ENCODE measurements at regions not wholly inside any gene's neighbourhood (a gene's known extent, or its start where the extent isn't known, plus 50 kb on each side); places are given as distances from the start of the nearest gene placed in this dataset.
A peak's percentile ranks its signal among the peaks of the same experiment; 100 is the strongest.
"Not testable (repeated sequence)": the region's sequence is repeated elsewhere in the genome, so short reads cannot be mapped to it uniquely, and the experiment has no call there.

DNA sequence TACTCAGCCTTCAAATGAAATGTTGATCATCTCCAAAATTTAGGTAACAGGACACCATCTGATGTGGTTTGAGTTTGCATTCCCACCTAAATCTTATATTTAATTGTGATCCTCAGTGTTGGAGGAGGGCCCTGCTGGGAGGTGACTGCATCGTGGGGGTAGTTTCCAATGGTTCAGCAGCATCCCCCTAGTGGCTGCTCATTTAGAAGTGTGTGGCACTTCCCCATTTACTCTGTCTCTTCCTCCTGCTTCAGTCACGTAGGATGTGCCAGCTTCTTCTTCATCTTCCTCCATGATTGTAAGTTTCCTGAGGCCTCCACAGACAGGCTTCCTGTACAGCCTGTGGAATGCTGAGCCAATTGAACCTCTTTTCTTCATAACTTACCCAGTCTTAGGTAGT lies 731.2 kb downstream of the USP25 start:
- Histone ChIP-seq H3K27me3 (no peaks in the 10 kb centered on the region), H3K9me3 (ENCODE audit: low read depth) (no peaks in the 10 kb centered on the region), H3K4me3 (no peak overlapping the region), H3K4me1 (ENCODE audit: low read depth) (peaks cover 18% of the 10 kb centered on the region), H3K27ac (no peak overlapping the region), H3K36me3 (no peaks in the 10 kb centered on the region)
- TF ChIP-seq, protein P1, sequence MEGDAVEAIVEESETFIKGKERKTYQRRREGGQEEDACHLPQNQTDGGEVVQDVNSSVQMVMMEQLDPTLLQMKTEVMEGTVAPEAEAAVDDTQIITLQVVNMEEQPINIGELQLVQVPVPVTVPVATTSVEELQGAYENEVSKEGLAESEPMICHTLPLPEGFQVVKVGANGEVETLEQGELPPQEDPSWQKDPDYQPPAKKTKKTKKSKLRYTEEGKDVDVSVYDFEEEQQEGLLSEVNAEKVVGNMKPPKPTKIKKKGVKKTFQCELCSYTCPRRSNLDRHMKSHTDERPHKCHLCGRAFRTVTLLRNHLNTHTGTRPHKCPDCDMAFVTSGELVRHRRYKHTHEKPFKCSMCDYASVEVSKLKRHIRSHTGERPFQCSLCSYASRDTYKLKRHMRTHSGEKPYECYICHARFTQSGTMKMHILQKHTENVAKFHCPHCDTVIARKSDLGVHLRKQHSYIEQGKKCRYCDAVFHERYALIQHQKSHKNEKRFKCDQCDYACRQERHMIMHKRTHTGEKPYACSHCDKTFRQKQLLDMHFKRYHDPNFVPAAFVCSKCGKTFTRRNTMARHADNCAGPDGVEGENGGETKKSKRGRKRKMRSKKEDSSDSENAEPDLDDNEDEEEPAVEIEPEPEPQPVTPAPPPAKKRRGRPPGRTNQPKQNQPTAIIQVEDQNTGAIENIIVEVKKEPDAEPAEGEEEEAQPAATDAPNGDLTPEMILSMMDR (IDR thresholded peaks at IDR 0.05; ENCODE audit: low read depth, low read length) = no peak
- DNase-seq (ENCODE audit: low read depth in 1 of 2, low spot score in 1 of 2) = no peak

DNA sequence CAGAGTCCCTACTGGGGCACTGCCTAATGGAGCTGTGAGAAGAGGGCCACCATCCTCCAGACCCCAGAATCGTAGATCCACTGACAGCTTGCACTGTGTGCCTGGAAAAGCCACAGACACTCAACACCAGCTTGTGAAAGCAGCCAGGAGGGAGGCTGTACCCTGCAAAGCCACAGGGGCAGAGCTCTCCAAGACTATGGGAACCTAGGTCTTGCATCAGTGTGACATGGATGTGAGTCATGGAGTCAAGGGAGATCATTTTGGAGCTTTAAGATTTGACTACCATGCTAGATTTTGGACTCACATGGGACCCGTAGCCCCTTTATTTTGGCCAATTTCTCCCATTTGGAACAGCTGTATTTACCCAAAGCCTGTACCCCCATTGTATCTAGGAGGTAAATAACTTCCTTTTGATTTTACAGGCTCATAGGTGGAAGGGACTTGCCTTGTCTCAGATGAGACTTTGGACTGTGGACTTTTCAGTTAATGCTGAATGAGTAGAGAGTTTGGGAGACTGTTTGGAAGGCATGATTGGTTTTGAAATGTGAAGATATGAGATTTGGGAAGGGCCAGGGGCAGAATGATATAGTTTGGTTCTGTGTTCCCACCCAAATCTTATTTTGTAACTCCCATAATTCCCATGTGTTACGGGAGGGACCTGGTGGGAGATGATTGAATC lies 734.6 kb downstream of the USP25 start:
- not testable (repeated sequence) for H3K4me3 ChIP-seq; H3K4me1 ChIP-seq (ENCODE audit: low read depth); H3K36me3 ChIP-seq; H3K9me3 ChIP-seq (ENCODE audit: low read depth); H3K27me3 ChIP-seq; H3K27ac ChIP-seq
- peak in 1 of 2 donors; percentile 22 for DNase-seq (ENCODE audit: low read depth in 1 of 2, low spot score in 1 of 2)

DNA sequence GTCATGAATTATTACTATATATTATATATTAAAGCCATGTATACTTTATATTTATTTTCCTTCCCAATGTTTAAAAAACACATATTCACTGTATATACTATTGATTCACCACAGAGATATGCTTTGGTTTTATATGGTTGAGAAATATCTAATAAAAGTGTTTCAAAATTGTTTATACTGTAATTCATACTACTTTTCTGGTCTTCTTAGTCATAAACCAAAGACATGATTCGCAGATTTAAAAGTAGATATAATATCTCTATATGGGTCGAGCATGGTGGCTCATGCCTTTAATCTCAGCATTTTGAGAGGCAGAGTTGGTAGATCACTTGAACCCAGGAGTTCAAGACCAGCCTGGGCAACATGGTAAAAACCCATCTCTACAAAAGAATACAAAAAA lies 738.4 kb downstream of the USP25 start:
- H3K4me1 ChIP-seq (ENCODE audit: low read depth) = no peaks in the 10 kb centered on the region
- TF ChIP-seq, protein P1 (IDR thresholded peaks at IDR 0.05; ENCODE audit: low read depth, low read length) = no peak

DNA sequence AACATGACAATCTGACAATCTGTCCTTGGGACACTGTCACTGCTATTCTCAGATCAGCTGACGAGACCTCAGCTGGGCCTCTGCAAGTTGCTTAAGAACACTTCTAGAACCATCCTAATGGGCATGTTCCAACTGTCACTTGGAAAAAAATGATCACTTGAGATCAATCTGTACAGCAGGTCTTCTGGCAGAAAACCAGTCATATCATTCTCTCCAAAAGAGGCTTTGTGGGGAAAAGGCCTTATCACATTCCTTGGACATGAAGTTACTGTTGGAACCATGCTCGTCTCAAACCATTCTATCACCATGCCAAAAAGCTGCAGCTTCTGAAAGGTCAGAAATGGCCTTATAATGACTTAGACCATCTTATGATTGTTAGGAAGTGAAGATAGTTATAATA lies 744.2 kb downstream of the USP25 start:
- peak in 1 of 2 donors; percentile 40 for DNase-seq (ENCODE audit: low read depth in 1 of 2, low spot score in 1 of 2)
- H3K4me1 ChIP-seq (ENCODE audit: low read depth) = peaks cover 10% of the 10 kb centered on the region
- H3K4me3 ChIP-seq = no peak overlapping the region

More for the DNA sequence above, 738.4 kb downstream of the USP25 start:
- H3K4me3 ChIP-seq = no peak overlapping the region
- no peaks in the 10 kb centered on the region for H3K36me3 ChIP-seq
- DNase-seq (ENCODE audit: low read depth in 1 of 2, low spot score in 1 of 2) = no peak
- H3K9me3 ChIP-seq (ENCODE audit: low read depth) = no peaks in the 10 kb centered on the region
- no peaks in the 10 kb centered on the region for H3K27me3 ChIP-seq
- no peak overlapping the region for H3K27ac ChIP-seq

DNA sequence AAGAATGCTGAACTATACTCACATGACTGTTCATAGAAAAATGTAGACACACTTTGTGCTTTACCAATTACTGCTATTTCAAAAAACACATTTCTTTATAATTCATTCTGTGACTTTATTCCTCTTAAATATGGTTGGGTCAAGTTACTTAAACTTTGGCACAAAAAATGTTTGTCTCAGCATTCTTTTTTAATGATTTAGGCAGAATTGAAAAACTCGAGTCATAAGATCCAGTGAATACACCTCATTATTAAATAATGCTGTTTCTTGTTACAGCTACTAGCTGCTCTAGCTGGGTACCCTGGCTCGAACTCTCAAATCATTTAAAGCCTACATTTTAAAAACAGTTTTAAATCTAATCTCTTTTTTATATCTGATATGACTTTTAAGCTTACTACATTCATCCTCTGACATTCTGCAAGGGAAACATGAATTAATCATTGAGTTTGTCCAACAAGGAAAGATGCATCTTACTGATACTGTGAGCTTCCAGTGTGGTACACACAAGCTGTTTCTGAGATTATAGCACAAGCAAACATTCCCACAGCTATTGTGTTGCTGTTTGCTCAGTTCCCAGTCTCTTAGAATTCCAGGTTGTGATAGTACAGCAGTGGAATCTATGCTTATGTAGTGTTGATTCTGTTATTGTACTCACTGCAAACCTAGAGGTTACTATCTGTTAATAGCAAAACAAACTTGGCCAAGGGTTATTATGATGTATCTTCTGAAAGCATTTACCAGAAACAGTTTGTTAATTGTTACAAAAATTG lies 746.5 kb downstream of the USP25 start:
- H3K4me3 ChIP-seq = no peak overlapping the region
- DNase-seq (ENCODE audit: low read depth in 1 of 2, low spot score in 1 of 2) = peak in 1 of 2 donors; percentile 18
- peaks cover 10% of the 10 kb centered on the region for H3K4me1 ChIP-seq (ENCODE audit: low read depth)
- H3K9me3 ChIP-seq (ENCODE audit: low read depth) = no peaks in the 10 kb centered on the region
- no peaks in the 10 kb centered on the region for H3K36me3 ChIP-seq
- TF ChIP-seq, protein P1 (IDR thresholded peaks at IDR 0.05; ENCODE audit: low read depth, low read length) = no peak
- H3K27ac ChIP-seq = no peak overlapping the region
- H3K27me3 ChIP-seq = no peaks in the 10 kb centered on the region

More for the DNA sequence above, 744.2 kb downstream of the USP25 start:
- Histone ChIP-seq H3K27me3 (no peaks in the 10 kb centered on the region), H3K27ac (peak overlapping the region; percentile 15), H3K36me3 (no peaks in the 10 kb centered on the region), H3K9me3 (ENCODE audit: low read depth) (no peaks in the 10 kb centered on the region)
- TF ChIP-seq, protein P1 (IDR thresholded peaks at IDR 0.05; ENCODE audit: low read depth, low read length) = no peak

DNA sequence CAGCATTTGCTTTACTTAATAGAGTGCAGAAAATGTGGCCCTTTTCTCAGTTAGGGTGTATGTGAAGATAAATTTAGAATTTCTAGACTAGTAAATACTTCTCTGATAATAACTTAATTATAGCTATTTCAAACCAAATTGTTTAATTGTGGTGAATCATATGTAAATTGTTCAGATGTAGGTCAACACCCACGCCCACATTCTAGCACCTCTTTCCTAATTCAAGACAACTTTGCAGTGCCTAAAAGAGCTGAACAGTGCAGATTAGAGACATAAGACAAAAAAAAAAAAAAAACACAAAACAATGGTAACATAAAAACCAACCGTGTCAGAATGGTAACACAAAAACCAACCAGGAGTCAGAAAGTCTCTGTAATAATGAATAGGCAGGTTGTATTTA lies 758.3 kb downstream of the USP25 start:
- Histone ChIP-seq H3K27ac (no peak overlapping the region), H3K4me1 (ENCODE audit: low read depth) (no peaks in the 10 kb centered on the region), H3K36me3 (no peaks in the 10 kb centered on the region), H3K4me3 (no peak overlapping the region), H3K27me3 (no peaks in the 10 kb centered on the region), H3K9me3 (ENCODE audit: low read depth) (no peaks in the 10 kb centered on the region)
- TF ChIP-seq, protein P1 (IDR thresholded peaks at IDR 0.05; ENCODE audit: low read depth, low read length) = no peak
- DNase-seq (ENCODE audit: low read depth in 1 of 2, low spot score in 1 of 2) = no peak
